ENCODE measurements at regions not wholly inside any gene's neighbourhood (a gene's known extent, or its start where the extent isn't known, plus 50 kb on each side); places are given as distances from the start of the nearest gene placed in this dataset.

GRCh38 chr13:74662905-74663304 lies 528.7 kb upstream of the KLF12 start:
- CTCF ChIA-PET, result no interaction called here
- POLR2A ChIA-PET (ENCODE audit: low non-redundant PET), result no interaction called here
- no peak overlapping the region for H3K4me3 ChIP-seq (ENCODE audit: low read depth, low read length, poor library complexity, severe bottlenecking)
- no peaks in the 10 kb centered on the region for H3K27me3 ChIP-seq (replicated peaks; ENCODE audit: insufficient read depth, low read depth, low read length, poor library complexity)
- no peaks in the 10 kb centered on the region for H3K36me3 ChIP-seq (ENCODE audit: insufficient read depth, low read length, poor library complexity, severe bottlenecking)
- no peaks in the 10 kb centered on the region for H3K4me1 ChIP-seq (ENCODE audit: insufficient read depth, low read length, poor library complexity, severe bottlenecking)
- TF ChIP-seq CTCF (conservative IDR thresholded peaks at IDR 0.05; ENCODE audit: low read depth, low read length), result no peak
- no peak for TF ChIP-seq EZH2 (IDR thresholded peaks at IDR 0.05; ENCODE audit: borderline replicate concordance, low read depth, low read length, poor library complexity, severe bottlenecking)
- DNase-seq (ENCODE audit: low spot score), result no peak
- peaks cover 4% of the 10 kb centered on the region for H3K9me3 ChIP-seq (ENCODE audit: low read depth, low read length, poor library complexity, severe bottlenecking)
- intact Hi-C loops (cut with micrococcal nuclease; ENCODE audit: unreplicated experiment), result no loop called here
- BruUV-seq (replicated peaks), result no TSS peak
- H3K27ac ChIP-seq (ENCODE audit: low read depth, low read length, poor library complexity, severe bottlenecking), result no peak overlapping the region

- Histone ChIP-seq H3K9me3 (ENCODE audit: low read depth, low read length, poor library complexity, severe bottlenecking) (peaks cover 8% of the 10 kb centered on the region), H3K4me1 (ENCODE audit: insufficient read depth, low read length, poor library complexity, severe bottlenecking) (no peaks in the 10 kb centered on the region), H3K27me3 (replicated peaks; ENCODE audit: insufficient read depth, low read depth, low read length, poor library complexity) (no peaks in the 10 kb centered on the region), H3K36me3 (ENCODE audit: insufficient read depth, low read length, poor library complexity, severe bottlenecking) (no peaks in the 10 kb centered on the region), H3K27ac (ENCODE audit: low read depth, low read length, poor library complexity, severe bottlenecking) (no peak overlapping the region), H3K4me3 (ENCODE audit: low read depth, low read length, poor library complexity, severe bottlenecking) (no peak overlapping the region)
- DNase-seq (ENCODE audit: low spot score), result no peak
- ChIA-PET POLR2A (ENCODE audit: low non-redundant PET) (no interaction called here), CTCF (no interaction called here)
- no TSS peak for BruUV-seq (replicated peaks)
- intact Hi-C loops (cut with micrococcal nuclease; ENCODE audit: unreplicated experiment), result no loop called here
- TF ChIP-seq EZH2 (IDR thresholded peaks at IDR 0.05; ENCODE audit: borderline replicate concordance, low read depth, low read length, poor library complexity, severe bottlenecking) (no peak), CTCF (conservative IDR thresholded peaks at IDR 0.05; ENCODE audit: low read depth, low read length) (no peak)
Observed at GRCh38 chr13:74661851-74662250, 527.6 kb upstream of the KLF12 start.

- BruUV-seq (replicated peaks), result no TSS peak
- DNase-seq (ENCODE audit: low spot score), result no peak
- ChIA-PET POLR2A (ENCODE audit: low non-redundant PET) (no interaction called here), CTCF (no interaction called here)
- Histone ChIP-seq H3K27me3 (replicated peaks; ENCODE audit: insufficient read depth, low read depth, low read length, poor library complexity) (no peaks in the 10 kb centered on the region), H3K27ac (ENCODE audit: low read depth, low read length, poor library complexity, severe bottlenecking) (no peak overlapping the region), H3K9me3 (ENCODE audit: low read depth, low read length, poor library complexity, severe bottlenecking) (peaks cover 8% of the 10 kb centered on the region), H3K36me3 (ENCODE audit: insufficient read depth, low read length, poor library complexity, severe bottlenecking) (no peaks in the 10 kb centered on the region), H3K4me3 (ENCODE audit: low read depth, low read length, poor library complexity, severe bottlenecking) (no peak overlapping the region), H3K4me1 (ENCODE audit: insufficient read depth, low read length, poor library complexity, severe bottlenecking) (no peaks in the 10 kb centered on the region)
- no peak for TF ChIP-seq EZH2 (IDR thresholded peaks at IDR 0.05; ENCODE audit: borderline replicate concordance, low read depth, low read length, poor library complexity, severe bottlenecking)
- TF ChIP-seq CTCF (conservative IDR thresholded peaks at IDR 0.05; ENCODE audit: low read depth, low read length), result no peak
- intact Hi-C loops (cut with micrococcal nuclease; ENCODE audit: unreplicated experiment), result no loop called here
Observed at GRCh38 chr13:74657765-74658164, 523.6 kb upstream of the KLF12 start.
